Cardiac muscle cell (in vitro differentiated cells and primary cell): ENCODE measurements at regions not wholly inside any gene's neighbourhood (a gene's known extent, or its start where the extent isn't known, plus 50 kb on each side); places are given as distances from the start of the nearest gene placed in this dataset.

Experiments
- DNase-seq, 2 donors: peaks; one replicate each; pipeline versions ENCODE4 v3.0.0 to v3.0.0-alpha.2; 2010 to 2017; ENCODE audit warnings: low read depth in 1 of 2, low spot score in 1 of 2
- H3K27ac ChIP-seq: fragments of 200-600 bp; sonication (generic); 2 replicates; pipeline ENCODE4 v1.5.1; 2016
- H3K27me3 ChIP-seq: fragments of 200-600 bp; sonication (generic); 2 replicates; pipeline ENCODE4 v1.6.0; 2016; ENCODE audit warnings: control low read depth
- H3K36me3 ChIP-seq: fragments of 200-600 bp; sonication (generic); 2 replicates; pipeline ENCODE4 v1.5.1; 2016; ENCODE audit warnings: control low read depth
- H3K4me1 ChIP-seq: fragments of 200-600 bp; sonication (generic); 2 replicates; pipeline ENCODE4 v1.8.1; 2017; ENCODE audit warnings: low read depth, mild to moderate bottlenecking, mixed run types
- H3K4me3 ChIP-seq: fragments of 200-600 bp; sonication (generic); 2 replicates; pipeline ENCODE4 v1.5.1; 2016; ENCODE audit warnings: mild to moderate bottlenecking
- H3K9me3 ChIP-seq: fragments of 200-600 bp; sonication (generic); 2 replicates; pipeline ENCODE4 v1.5.1; 2017; ENCODE audit warnings: low read depth, mild to moderate bottlenecking, control low read depth
- TF ChIP-seq, protein P1 (sequence below): IDR thresholded peaks from 2 replicates; pipeline ENCODE4 v1.5.1; 2012; ENCODE audit warnings: low read depth, mild to moderate bottlenecking, low read length

DNA sequence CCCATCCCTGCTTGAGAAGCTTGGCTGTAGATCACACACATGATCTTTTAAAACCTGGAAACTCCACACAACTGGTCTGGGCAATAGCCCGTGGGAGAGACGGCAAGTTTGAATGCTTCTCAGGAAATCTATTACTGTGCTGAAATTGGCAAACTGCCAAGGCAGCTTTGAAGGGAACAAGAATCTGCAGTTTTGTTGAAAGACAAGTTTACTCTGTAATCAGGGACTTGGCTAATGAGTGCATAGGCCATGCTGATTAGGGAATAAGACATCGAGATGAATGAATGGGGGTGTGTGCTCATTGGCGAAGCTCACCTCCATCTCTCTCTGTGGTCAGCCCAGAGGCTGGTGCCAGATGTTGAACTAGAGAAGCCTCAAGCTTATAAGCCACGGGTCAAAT is 218.8 kb downstream of the HIPK3 start:
- Histone ChIP-seq H3K27ac (no peak overlapping the region), H3K4me1 (no peaks in the 10 kb centered on the region), H3K9me3 (no peaks in the 10 kb centered on the region), H3K27me3 (peaks cover 8% of the 10 kb centered on the region), H3K36me3 (no peaks in the 10 kb centered on the region), H3K4me3 (no peak overlapping the region)
- TF ChIP-seq, protein P1, sequence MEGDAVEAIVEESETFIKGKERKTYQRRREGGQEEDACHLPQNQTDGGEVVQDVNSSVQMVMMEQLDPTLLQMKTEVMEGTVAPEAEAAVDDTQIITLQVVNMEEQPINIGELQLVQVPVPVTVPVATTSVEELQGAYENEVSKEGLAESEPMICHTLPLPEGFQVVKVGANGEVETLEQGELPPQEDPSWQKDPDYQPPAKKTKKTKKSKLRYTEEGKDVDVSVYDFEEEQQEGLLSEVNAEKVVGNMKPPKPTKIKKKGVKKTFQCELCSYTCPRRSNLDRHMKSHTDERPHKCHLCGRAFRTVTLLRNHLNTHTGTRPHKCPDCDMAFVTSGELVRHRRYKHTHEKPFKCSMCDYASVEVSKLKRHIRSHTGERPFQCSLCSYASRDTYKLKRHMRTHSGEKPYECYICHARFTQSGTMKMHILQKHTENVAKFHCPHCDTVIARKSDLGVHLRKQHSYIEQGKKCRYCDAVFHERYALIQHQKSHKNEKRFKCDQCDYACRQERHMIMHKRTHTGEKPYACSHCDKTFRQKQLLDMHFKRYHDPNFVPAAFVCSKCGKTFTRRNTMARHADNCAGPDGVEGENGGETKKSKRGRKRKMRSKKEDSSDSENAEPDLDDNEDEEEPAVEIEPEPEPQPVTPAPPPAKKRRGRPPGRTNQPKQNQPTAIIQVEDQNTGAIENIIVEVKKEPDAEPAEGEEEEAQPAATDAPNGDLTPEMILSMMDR, result no peak
- peak; percentile 59 to 90 for DNase-seq

DNA sequence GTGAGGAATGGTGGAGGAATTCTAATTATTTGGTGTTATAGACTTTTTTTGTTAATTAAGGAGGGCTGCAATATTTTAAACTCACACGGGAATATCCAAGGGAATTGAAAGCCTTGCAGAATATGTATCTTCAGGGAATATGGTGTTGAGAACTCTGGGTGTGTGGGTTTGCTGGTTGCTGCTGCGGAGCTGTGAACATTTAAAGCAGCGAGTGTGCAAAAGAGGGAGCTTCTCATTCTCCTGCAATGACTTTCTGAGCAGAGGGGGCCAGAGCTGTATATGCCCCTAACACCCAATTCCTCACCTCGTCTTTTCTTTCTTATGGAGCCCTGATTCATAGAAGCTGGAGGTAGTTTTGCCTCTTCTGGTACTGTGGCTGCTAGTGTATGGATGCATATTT is 217.7 kb downstream of the HIPK3 start:
- no peak overlapping the region for H3K27ac ChIP-seq
- TF ChIP-seq, protein P1, result no peak

DNA sequence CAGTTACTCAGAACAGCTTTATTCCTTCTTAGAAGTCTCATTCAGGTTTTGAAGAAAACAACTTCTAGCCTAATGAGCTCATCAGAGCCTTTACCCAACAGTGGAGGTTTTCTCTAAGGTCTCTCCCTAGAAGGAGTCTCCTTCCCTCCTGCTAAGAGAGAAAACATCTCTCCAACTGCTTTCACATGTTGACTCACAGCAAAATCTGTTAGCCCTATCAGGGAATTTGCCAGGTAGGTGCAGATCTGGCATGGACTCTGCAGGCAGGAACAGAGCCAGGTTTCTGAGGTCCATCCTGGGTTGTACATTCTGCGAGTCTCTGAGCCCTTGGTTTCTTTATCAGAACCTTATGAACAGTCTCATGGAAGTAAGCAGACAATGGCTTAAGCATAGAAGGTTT is 214.4 kb downstream of the HIPK3 start:
- DNase-seq, result no peak
- Histone ChIP-seq H3K27me3 (no peaks in the 10 kb centered on the region), H3K36me3 (no peaks in the 10 kb centered on the region), H3K9me3 (no peaks in the 10 kb centered on the region), H3K4me3 (no peak overlapping the region), H3K27ac (no peak overlapping the region), H3K4me1 (no peaks in the 10 kb centered on the region)
- TF ChIP-seq, protein P1, result no peak

More for the DNA sequence above, 217.7 kb downstream of the HIPK3 start:
- H3K4me3 ChIP-seq, result no peak overlapping the region
- no peaks in the 10 kb centered on the region for H3K9me3 ChIP-seq
- peaks cover 5% of the 10 kb centered on the region for H3K27me3 ChIP-seq
- no peak for DNase-seq
- H3K4me1 ChIP-seq, result no peaks in the 10 kb centered on the region
- no peaks in the 10 kb centered on the region for H3K36me3 ChIP-seq

DNA sequence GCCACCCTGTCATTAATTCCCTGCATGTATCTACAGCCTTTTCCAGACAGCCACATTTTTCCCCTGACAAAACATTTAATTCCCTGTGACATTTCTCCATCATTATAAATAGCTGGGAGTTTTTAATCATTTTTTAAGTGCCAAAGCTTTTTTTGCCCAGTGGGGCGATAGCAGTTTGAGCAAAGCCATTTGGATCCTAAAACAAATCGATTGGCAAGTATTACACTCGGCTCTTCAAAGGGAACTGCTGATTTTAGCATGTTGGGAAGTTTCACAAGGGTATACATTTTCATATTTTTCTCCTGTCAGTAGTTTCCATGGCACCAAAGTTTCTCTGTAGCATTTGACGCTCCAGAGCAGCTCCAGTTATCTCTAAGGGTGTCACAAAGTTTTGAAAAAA is 210.8 kb downstream of the HIPK3 start:
- Histone ChIP-seq H3K4me1 (no peaks in the 10 kb centered on the region), H3K4me3 (no peak overlapping the region), H3K36me3 (no peaks in the 10 kb centered on the region), H3K27me3 (no peaks in the 10 kb centered on the region), H3K9me3 (no peaks in the 10 kb centered on the region), H3K27ac (no peak overlapping the region)
- no peak for DNase-seq
- TF ChIP-seq, protein P1, result no peak

DNA sequence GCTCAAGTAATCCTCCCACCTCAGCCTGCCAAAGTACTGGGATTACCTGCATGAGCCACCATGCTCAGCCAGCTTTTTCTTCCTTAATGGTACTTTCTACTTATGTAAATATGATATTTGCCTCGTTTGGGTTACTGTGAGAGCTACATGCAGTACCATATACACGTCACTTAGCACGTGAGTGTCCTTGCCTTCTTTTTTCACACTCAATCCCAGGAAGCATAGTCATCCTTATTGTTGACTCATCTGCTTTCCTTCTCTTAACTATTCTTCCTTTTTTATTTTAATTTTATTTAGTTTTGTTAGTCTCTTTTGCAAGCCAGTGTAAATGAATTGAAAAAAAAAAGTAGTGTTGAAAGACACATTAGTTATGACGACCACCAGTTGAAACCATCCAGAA is 205.9 kb downstream of the HIPK3 start:
- Histone ChIP-seq H3K4me3 (no peak overlapping the region), H3K36me3 (no peaks in the 10 kb centered on the region), H3K4me1 (no peaks in the 10 kb centered on the region), H3K9me3 (no peaks in the 10 kb centered on the region), H3K27ac (no peak overlapping the region), H3K27me3 (no peaks in the 10 kb centered on the region)
- TF ChIP-seq, protein P1, result no peak
- DNase-seq, result peak in 1 of 2 donors; percentile 13
